GM23338 (cell line): ENCODE measurements at regions not wholly inside any gene's neighbourhood (a gene's known extent, or its start where the extent isn't known, plus 50 kb on each side); places are given as distances from the start of the nearest gene placed in this dataset.

Source experiments
- CREB1 ChIP-seq: fragments of 250-450 bp; sonication (Bioruptor Pico); IDR thresholded peaks from 2 replicates; pipeline ENCODE4 v1.5.0; 2020; ENCODE audit warnings: low read depth, mild to moderate bottlenecking, moderate library complexity
- CTCF ChIP-seq, 2 experiments: fragments of 200-600 bp in 1 of 2; sonication (generic) in 1 of 2; conservative IDR thresholded peaks; 2 replicates each; pipeline versions ENCODE4 v1.5.1 to v1.6.1; 2016 to 2017; ENCODE audit warnings: antibody characterized with exemption in 2 of 2, low read depth in 2 of 2, mild to moderate bottlenecking in 2 of 2, moderate library complexity in 1 of 2
- EZH2 ChIP-seq: fragments of 200-600 bp; sonication (generic); IDR thresholded peaks from one replicate; pipeline ENCODE4 v1.8.0; 2017; ENCODE audit warnings: antibody characterized with exemption, mild to moderate bottlenecking, low read depth; ENCODE audit not compliant: unreplicated experiment
- POLR2AphosphoS5 ChIP-seq: IDR thresholded peaks from 2 replicates; pipeline ENCODE4 v1.6.1; 2016; ENCODE audit warnings: antibody characterized with exemption, low read depth

- TF ChIP-seq CTCF (conservative IDR thresholded peaks at IDR 0.05; ENCODE audit: low read depth in 2 of 2) (no peak), CREB1 (no peak), EZH2 (no peak), POLR2AphosphoS5 (no peak)
These were observed 298.7 kb upstream of the CLNK start for GRCh38 chr4:10983268-10983667.
